Natural killer cell treated with Interleukin-12 subunit alpha and Interleukin-12 subunit beta and Interleukin-15 and Interleukin-18, amount 100 ng/mL, for 72 hours (primary cell): ENCODE measurements at regions not wholly inside any gene's neighbourhood (a gene's known extent, or its start where the extent isn't known, plus 50 kb on each side); places are given as distances from the start of the nearest gene placed in this dataset.
A peak's percentile ranks its signal among the peaks of the same experiment; 100 is the strongest.

Experiments used
- ATAC-seq, 2 donors: fragments of 150-1000 bp; cut with Tn5 transposase in 1 of 2; sonication (Bioruptor Pico), chemical (Tn5 transposase) in 1 of 2; 2 replicates each; pipeline ENCODE4 v1.10.0; 2021
- DNase-seq: peaks from one replicate; pipeline ENCODE4 v3.0.0; 2022; ENCODE audit warnings: low spot score
- H3K27ac Mint-ChIP-seq, 2 donors: 1 replicate in 1 of 2; 2 replicates in 1 of 2; pipeline ENCODE4 v1.8.0; 2022; ENCODE audit warnings: mixed read lengths in 2 of 2, mild to moderate bottlenecking in 1 of 2, moderate library complexity in 1 of 2
- H3K27me3 Mint-ChIP-seq, 2 donors: 1 replicate in 1 of 2; 2 replicates in 1 of 2; pipeline ENCODE4 v1.8.0; 2022; ENCODE audit warnings: mixed read lengths in 2 of 2
- H3K36me3 Mint-ChIP-seq: one replicate; pipeline ENCODE4 v1.8.0; 2022; ENCODE audit warnings: mixed read lengths
- H3K4me1 Mint-ChIP-seq, 2 donors: 1 replicate in 1 of 2; 2 replicates in 1 of 2; pipeline ENCODE4 v1.8.0; 2022; ENCODE audit warnings: low read depth in 2 of 2, mixed read lengths in 2 of 2, mild to moderate bottlenecking in 1 of 2
- H3K4me3 Mint-ChIP-seq: one replicate; pipeline ENCODE4 v1.8.0; 2022; ENCODE audit warnings: mixed read lengths
- H3K9me3 Mint-ChIP-seq: 2 replicates; pipeline ENCODE4 v1.8.0; 2022; ENCODE audit warnings: mixed read lengths

DNA sequence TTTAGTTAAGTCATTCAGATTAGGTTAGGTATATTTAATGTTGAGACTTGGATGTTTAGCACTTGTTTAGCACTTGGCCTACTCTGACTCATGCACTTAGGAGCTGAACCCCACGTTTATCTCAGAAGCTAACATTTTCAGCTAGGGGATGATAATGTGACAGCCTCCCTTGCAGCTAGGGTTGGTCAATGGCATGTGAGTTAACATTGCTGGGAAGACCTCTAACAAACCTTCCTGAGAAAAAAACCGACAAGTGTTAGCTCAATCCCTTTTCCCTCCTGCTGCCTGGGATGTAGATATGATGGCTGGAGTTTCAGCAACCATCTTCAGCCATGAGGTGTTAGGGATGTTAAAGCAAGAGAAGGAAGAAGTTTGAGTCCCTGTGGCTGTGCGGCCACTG lies 185.0 kb upstream of the FOXF1 start:
- Mint-ChIP-seq H3K9me3 (no peaks in the 10 kb centered on the region), H3K4me3 (no peak overlapping the region), H3K36me3 (no peaks in the 10 kb centered on the region), H3K27me3 (peaks cover 18 to 31% of the 10 kb centered on the region in 2 donors), H3K4me1 (no peaks in the 10 kb centered on the region), H3K27ac (no peak overlapping the region)
- DNase-seq (no peak), ATAC-seq (no peak)

DNA sequence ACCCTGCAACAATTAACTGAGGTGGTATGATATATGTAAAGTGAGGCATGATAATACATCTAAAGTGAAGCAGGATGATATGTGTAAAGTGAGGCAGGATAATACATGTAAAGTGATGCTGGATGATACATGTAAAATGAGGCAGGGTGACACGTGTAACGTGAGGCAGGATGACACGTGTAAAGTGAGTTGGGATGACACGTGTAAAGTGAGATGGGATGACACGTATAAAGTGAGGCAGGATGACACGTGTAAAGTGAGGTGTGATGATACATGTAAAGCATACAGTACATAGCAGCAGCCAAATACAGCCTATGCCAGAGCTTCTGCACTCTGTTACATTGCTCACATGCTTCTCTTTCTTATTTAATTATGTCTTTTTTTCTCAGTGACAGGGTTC lies 184.4 kb upstream of the FOXF1 start:
- Mint-ChIP-seq H3K27ac (no peak overlapping the region), H3K36me3 (no peaks in the 10 kb centered on the region), H3K27me3 (peaks cover 18 to 31% of the 10 kb centered on the region in 2 donors), H3K4me3 (no peak overlapping the region), H3K9me3 (no peaks in the 10 kb centered on the region), H3K4me1 (no peaks in the 10 kb centered on the region)
- ATAC-seq (no peak), DNase-seq (no peak)

DNA sequence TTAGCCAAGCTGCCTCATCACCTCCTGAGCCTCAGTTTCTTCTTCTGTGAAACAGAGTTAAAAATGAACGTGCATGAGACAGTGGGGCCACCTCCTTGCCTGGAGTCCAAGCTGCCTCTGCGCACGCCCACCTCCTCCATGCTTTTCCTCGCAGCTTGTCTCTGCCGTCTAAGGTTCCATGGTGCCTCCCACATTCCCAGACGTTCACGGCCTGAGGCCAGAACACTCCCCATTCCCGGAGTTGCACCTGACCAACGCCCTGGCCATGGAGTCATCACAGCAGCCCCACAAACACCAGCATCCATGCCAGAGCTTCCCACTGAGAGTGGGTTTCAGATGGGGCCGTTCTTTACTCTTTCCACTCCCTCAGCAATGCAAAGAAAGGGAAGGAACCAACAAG lies 183.0 kb upstream of the FOXF1 start:
- Mint-ChIP-seq H3K27me3 (peaks cover 17 to 23% of the 10 kb centered on the region in 2 donors), H3K9me3 (no peaks in the 10 kb centered on the region), H3K27ac (no peak overlapping the region), H3K36me3 (no peaks in the 10 kb centered on the region), H3K4me3 (no peak overlapping the region), H3K4me1 (no peaks in the 10 kb centered on the region)
- DNase-seq (no peak), ATAC-seq (no peak)

DNA sequence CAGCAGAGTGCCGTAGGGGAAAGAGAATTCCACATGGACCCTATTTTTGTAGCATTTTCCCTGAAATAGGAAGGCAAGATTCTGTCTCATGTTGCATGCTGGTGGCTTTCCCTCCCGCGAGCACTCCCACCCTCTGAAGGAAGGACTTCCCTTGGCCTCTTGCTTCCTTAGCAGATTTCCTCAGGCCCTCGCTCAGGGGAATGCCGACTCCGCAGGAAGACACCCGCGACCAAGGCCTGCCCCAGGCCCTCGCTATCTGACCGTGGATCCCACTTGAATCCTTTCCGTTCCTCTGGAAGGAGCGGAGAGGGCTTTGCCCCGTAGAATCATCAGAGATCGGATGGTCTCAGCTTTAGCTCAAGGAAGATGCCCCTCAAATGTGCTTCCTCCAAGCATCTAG lies 179.4 kb upstream of the FOXF1 start:
- Mint-ChIP-seq H3K36me3 (no peaks in the 10 kb centered on the region), H3K9me3 (no peaks in the 10 kb centered on the region), H3K27ac (no peak overlapping the region), H3K4me1 (no peaks in the 10 kb centered on the region), H3K4me3 (no peak overlapping the region), H3K27me3 (peaks cover 19 to 20% of the 10 kb centered on the region in 2 donors)
- ATAC-seq (no peak), DNase-seq (no peak)

DNA sequence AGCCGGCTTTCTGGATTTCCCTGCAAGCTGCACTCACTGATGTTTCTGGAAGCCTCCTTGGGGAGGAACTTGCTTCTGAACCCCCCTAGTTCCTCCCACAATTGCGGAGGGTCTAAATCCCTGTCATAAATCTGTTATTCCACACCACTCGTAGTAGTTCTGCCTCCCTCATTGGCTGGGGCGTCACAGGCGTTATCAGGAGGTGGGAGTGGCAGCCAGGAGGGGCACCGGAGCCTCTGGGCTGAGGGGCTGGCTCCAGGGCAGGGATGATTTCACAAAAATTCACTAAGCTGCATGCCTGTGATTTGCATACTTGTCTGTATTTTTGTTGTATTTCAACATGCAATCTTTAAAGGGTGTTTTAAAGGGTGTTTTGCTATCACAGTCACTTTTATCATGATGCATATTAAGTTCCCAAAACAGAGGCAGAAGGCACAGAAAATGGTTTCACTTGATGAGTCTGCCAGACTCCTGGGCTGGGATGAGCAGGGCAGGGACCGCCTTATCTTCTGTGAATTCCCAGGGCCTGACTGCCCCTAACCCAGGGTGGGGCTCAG lies 176.2 kb upstream of the FOXF1 start:
- Mint-ChIP-seq H3K36me3 (no peaks in the 10 kb centered on the region), H3K27ac (no peak overlapping the region), H3K4me3 (no peak overlapping the region), H3K9me3 (no peaks in the 10 kb centered on the region), H3K27me3 (peaks cover 16% of the 10 kb centered on the region in 2 donors), H3K4me1 (no peaks in the 10 kb centered on the region)
- DNase-seq, result peak; percentile 48
- ATAC-seq, result no peak

DNA sequence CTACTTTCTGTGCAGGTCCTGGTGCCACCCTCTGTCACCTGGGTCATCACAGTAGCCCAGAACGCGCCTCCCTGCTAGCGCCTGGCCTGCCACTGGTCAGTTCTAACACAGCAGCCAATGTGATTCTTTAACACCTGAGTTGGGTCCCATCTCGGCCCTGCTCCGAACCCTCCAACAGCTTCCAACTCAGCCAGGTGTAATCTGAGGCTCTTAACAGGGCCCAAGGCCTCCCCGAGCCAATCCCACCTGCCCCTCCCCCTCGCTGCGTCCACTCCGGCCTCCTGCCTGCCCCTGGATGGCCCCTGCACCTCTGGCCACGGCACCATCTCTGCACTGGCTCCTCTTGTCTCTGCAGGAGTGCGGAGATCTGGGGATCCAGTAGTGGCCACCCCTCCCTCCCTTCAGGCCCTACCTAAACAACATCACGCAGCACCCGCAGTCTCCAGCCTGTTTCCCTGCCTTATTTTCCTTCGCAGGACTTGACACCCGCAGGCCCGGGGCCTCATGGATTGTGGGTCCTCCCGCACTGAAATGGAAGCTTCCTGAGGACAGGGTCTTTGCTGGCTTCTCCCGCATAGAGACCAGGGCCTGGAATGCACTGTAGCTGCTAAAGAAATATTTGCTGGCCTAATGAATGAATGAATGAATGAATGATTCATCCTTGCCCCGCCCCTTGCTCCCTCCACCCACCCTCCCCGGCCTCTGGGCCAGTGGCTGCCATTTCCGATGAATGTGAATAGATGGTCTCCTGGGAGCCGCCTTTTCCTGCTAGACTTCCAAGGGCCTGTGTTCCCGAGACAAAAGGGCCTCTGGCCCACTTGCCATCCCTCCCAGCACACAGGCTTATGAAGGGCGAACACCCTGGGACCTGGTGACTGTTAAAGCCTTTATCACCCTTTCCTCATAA lies 174.8 kb upstream of the FOXF1 start:
- Mint-ChIP-seq H3K27ac (no peak overlapping the region), H3K9me3 (no peaks in the 10 kb centered on the region), H3K36me3 (no peaks in the 10 kb centered on the region), H3K27me3 (peaks cover 12 to 16% of the 10 kb centered on the region in 2 donors), H3K4me1 (no peaks in the 10 kb centered on the region), H3K4me3 (no peak overlapping the region)
- ATAC-seq (no peak), DNase-seq (peak; percentile 51)

DNA sequence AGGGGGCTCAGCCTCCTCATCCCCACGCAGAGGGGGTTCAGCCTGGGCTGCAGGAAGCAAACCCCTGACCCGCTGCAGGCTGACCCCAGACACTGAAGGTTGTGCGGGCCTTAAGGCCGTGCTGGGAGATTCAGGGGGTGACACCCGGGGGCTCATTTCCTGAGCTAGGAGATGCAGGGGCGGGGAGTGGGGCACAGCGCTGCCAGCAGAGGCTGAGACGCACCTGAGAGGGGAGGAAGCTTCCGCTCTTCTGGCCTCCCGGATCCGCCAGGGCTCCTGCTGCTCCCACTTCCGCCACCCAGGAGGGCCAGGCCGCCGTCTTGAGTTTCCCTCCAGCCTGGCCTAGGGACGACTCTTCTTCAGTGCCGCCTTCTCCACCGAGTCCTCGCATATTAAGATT lies 173.2 kb upstream of the FOXF1 start:
- Mint-ChIP-seq H3K27ac (no peak overlapping the region), H3K9me3 (no peaks in the 10 kb centered on the region), H3K4me1 (no peaks in the 10 kb centered on the region), H3K27me3 (peaks cover 13 to 19% of the 10 kb centered on the region in 2 donors), H3K36me3 (no peaks in the 10 kb centered on the region), H3K4me3 (no peak overlapping the region)
- DNase-seq, result peak; percentile 54
- ATAC-seq, result no peak

DNA sequence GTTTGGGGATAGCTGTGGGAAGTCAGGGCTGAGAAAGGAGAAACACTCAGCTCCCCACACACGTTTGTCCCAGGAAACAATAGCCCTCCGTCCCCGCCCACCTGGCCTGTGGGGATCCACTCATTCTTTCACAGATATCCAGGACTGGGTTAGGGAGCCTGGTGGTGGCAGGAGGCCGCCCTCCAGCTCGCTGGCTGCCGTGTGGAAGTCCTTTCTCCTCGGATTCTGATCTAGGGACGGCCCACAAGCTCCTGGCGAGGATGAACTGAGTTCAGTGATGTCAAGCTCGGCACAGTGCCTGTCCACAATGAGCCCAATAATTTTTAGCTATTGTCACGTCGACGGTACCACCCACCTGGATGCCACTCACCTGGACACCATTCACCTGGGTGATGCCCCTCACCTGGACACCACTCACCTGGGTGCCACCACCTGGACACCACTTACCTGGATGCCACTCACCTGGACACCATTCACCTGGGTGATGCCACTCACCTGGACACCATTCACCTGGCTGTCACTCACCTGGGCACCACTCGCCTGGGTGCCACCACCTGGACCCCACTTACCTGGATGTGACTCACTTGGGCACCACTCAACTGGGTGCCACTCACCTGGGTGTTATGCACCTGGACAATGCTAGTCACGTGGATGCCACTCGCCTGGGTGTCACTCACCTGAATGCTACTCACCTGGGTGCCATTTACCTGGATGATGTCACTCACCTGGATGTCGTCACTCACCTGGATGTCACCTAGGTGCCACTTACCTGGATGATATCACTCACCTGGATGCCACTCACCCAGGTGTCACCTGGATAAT lies 172.5 kb upstream of the FOXF1 start:
- H3K4me1 Mint-ChIP-seq, result no peaks in the 10 kb centered on the region
- ATAC-seq (no peak), DNase-seq (no peak)
- no peaks in the 10 kb centered on the region for H3K9me3 Mint-ChIP-seq
- peak overlapping the region in 1 of 2 donors; percentile 50 for H3K27ac Mint-ChIP-seq
- H3K27me3 Mint-ChIP-seq, result peaks cover 16 to 24% of the 10 kb centered on the region in 2 donors
- no peaks in the 10 kb centered on the region for H3K36me3 Mint-ChIP-seq
- H3K4me3 Mint-ChIP-seq, result no peak overlapping the region

DNA sequence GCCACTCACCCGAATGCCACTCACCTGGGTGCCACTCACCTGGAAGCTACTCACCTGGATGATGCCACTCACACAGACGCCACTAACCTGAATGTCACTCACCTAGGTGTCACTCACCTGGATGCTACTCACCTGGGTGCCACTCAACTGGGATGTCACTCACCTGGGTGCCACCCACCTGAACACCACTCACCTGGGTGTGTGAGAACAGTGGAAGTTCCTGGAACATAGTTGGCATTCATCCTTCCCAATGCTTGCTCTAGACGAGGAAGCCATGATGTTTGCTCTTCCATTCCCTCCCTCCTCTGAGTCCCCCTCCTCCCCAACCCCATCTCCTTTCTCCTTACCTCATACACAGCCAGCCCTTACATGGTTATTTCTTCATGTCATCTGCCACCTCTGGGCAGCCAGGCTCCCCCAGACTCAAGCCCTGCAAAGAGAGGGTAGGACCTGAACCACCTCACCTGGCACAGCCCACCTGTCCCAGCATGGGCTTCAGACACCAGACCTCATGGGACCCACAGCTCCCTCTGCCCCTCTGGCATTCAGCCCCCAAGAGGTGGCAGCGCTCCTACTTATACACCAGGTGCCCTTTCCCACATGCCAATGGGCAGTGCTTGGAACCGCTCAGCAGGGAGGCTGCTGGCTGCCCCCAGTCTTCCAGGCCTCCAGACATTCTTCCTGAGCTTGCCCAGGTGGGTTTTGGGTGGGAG lies 171.8 kb upstream of the FOXF1 start:
- H3K27ac Mint-ChIP-seq, result peak overlapping the region in 1 of 2 donors; percentile 50
- H3K4me3 Mint-ChIP-seq, result no peak overlapping the region
- no peak for ATAC-seq
- H3K4me1 Mint-ChIP-seq, result no peaks in the 10 kb centered on the region
- H3K27me3 Mint-ChIP-seq, result peaks cover 17 to 26% of the 10 kb centered on the region in 2 donors
- H3K36me3 Mint-ChIP-seq, result no peaks in the 10 kb centered on the region
- no peaks in the 10 kb centered on the region for H3K9me3 Mint-ChIP-seq
- DNase-seq, result no peak

DNA sequence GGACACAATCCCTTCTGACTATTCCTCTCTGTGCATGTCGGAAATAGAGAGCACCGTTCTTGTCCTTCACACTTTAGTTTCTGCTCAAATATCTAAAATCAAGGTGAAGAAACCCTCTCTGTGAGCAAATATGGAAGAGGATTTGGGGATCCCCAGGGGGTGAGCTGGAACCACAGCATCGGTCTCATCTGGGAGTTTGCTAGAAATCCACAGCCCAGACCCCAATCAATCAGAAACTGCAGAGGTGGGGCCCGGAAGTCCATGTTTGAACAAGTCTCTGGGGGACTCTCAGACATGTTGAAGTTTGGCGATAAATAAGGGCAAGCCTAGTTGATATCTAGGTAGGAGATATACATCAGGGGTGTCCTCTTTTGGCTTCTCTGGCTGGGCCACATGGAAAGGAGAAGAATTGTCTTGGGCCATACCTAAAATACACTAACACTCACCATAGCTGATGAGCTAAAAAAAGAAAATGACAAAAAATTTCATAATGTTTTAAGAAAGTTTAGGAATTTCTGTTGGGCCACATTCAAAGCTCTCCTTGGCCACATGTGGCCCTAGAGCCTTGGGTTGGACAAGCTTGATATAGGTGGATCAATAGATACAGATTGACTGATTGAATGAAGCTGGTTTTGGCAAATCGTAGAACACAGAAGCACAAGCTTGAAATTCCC lies 168.0 kb upstream of the FOXF1 start:
- no peaks in the 10 kb centered on the region for H3K9me3 Mint-ChIP-seq
- H3K27ac Mint-ChIP-seq, result no peak overlapping the region
- no peaks in the 10 kb centered on the region for H3K4me1 Mint-ChIP-seq

DNA sequence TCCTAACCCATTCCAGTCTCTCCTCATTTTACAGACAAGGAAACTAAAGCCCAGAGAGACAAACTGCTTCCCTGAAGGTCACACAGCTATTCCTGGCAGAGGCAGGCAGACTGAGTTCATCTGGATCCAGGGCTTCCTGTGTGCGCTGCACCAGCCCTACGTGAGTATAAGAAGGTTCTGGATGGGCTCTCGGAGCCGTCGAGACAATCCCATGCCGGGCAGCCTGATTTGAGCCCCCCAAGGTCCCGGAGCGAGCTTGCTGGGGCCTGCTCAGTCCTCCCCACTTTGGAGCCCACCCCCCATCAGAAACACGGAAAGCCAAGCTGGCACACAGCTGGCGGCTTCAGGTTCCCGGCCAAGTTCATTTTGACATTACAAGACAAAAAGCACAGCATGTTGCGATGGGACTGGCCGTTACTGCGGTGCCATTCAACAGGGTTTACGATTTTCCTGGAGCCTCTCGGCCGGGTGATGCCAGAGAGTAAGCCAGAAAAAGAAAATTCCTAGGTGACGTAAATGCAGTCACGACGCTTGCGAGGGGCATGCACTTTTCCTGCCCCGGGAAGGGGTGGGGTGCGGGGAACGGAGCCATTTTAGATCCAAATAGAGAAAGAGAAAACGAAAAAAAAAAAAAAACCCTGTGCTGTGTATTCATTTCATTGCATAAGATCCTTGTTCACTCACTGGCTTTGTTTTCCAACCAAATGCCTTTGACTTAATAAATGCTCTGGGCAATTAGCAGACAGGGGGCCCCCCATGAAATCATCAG lies 167.1 kb upstream of the FOXF1 start:
- DNase-seq (peak; percentile 44), ATAC-seq (no peak)
- H3K36me3 Mint-ChIP-seq, result no peaks in the 10 kb centered on the region
- H3K27ac Mint-ChIP-seq, result no peak overlapping the region
- H3K4me3 Mint-ChIP-seq, result no peak overlapping the region
- H3K27me3 Mint-ChIP-seq, result peaks cover 51 to 54% of the 10 kb centered on the region in 2 donors
- no peaks in the 10 kb centered on the region for H3K4me1 Mint-ChIP-seq
- no peaks in the 10 kb centered on the region for H3K9me3 Mint-ChIP-seq

More for the DNA sequence above, 168.0 kb upstream of the FOXF1 start:
- peaks cover 44 to 49% of the 10 kb centered on the region in 2 donors for H3K27me3 Mint-ChIP-seq
- no peak for DNase-seq
- H3K4me3 Mint-ChIP-seq, result no peak overlapping the region
- no peak for ATAC-seq
- H3K36me3 Mint-ChIP-seq, result no peaks in the 10 kb centered on the region

DNA sequence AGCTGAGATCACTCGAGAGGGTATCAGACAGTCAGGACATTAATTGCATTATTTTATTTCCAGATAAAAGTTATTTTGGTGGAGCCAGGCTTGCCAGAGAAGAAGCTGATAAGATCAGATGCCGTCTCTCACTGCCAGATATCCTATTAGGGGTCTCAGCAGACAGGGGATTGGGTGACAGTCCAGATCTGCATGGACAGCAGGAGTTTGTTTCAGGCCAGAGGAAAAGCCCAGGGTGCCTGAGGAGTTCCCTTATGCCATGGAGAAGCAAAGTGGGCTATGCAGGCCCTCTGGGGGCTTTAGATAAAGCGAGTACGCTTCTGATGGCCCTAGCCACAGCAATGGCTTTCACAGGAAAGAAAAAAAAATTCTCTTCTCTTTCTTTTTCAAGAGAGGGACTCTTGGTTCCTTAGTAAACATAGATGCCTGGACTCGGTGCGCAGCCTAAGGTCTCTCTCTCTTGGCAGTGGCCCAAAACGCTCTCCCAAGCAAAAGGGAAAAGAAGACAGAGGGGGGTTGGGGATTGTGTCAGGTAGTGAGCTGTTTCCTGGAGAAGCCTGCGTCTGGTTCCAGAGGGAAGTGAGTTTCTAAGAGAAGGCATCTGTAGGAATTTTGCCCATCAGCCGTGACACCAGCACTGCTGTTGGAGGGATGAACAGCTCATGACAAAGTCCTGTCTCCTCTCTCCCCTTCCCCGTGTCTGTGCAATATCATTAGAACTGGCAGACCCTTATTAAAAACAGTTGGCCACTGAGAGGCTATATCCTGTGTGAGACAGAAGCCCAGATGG lies 166.3 kb upstream of the FOXF1 start:
- Mint-ChIP-seq H3K27ac (no peak overlapping the region), H3K4me1 (no peaks in the 10 kb centered on the region), H3K27me3 (peaks cover 54% of the 10 kb centered on the region in 2 donors), H3K36me3 (no peaks in the 10 kb centered on the region), H3K9me3 (no peaks in the 10 kb centered on the region), H3K4me3 (no peak overlapping the region)
- no peak for DNase-seq
- no peak for ATAC-seq
